ENCODE measurements at regions not wholly inside any gene's neighbourhood (a gene's known extent, or its start where the extent isn't known, plus 50 kb on each side); places are given as distances from the start of the nearest gene placed in this dataset.

DNA sequence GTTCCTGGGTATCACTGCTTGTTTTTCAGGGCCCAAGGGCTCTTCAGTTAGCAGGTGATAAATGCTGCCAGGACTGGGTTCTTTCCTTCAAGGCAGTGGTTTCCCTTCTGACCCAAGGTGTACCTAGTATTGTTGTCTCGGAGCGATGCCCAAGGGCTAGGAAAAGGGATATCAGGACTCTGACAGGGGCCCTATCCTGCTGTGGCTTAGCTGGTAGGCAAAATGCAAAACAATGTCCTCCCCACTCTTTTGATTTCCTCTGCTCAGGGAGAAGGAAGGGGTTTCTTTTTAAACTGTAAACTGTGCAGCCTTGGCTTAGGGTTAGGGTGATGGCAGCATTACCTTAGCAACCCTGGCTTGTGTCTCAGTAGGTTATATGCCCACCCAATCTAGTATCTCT, 508.8 kb upstream of the CTNND2 start:
- H3K36me3 ChIP-seq, result no peaks in the 10 kb centered on the region
- H3K4me1 ChIP-seq, result no peaks in the 10 kb centered on the region
- TF ChIP-seq POLR2A (IDR thresholded peaks at IDR 0.05), result no peak
- TF ChIP-seq, protein P1, sequence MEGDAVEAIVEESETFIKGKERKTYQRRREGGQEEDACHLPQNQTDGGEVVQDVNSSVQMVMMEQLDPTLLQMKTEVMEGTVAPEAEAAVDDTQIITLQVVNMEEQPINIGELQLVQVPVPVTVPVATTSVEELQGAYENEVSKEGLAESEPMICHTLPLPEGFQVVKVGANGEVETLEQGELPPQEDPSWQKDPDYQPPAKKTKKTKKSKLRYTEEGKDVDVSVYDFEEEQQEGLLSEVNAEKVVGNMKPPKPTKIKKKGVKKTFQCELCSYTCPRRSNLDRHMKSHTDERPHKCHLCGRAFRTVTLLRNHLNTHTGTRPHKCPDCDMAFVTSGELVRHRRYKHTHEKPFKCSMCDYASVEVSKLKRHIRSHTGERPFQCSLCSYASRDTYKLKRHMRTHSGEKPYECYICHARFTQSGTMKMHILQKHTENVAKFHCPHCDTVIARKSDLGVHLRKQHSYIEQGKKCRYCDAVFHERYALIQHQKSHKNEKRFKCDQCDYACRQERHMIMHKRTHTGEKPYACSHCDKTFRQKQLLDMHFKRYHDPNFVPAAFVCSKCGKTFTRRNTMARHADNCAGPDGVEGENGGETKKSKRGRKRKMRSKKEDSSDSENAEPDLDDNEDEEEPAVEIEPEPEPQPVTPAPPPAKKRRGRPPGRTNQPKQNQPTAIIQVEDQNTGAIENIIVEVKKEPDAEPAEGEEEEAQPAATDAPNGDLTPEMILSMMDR (IDR thresholded peaks at IDR 0.05), result no peak
- H3K9me3 ChIP-seq, result no peaks in the 10 kb centered on the region
- no peak overlapping the region for H3K4me3 ChIP-seq
- DNase-seq, result no peak
- H3K27me3 ChIP-seq, result no peaks in the 10 kb centered on the region
- H3K27ac ChIP-seq, result no peak overlapping the region

GRCh38 chr5:12399868-12400267, 495.6 kb upstream of the CTNND2 start:
- TF ChIP-seq POLR2A (IDR thresholded peaks at IDR 0.05), result no peak
- TF ChIP-seq, protein P1 (IDR thresholded peaks at IDR 0.05), result no peak
- H3K27me3 ChIP-seq, result no peaks in the 10 kb centered on the region
- H3K4me1 ChIP-seq, result no peaks in the 10 kb centered on the region
- no peak overlapping the region for H3K27ac ChIP-seq
- H3K4me3 ChIP-seq, result no peak overlapping the region
- DNase-seq, result no peak
- H3K9me3 ChIP-seq, result no peaks in the 10 kb centered on the region
- no peaks in the 10 kb centered on the region for H3K36me3 ChIP-seq

GRCh38 chr5:12392246-12392645, 488.0 kb upstream of the CTNND2 start:
- no peaks in the 10 kb centered on the region for H3K27me3 ChIP-seq
- no peak for DNase-seq
- no peak overlapping the region for H3K27ac ChIP-seq
- no peak overlapping the region for H3K4me3 ChIP-seq
- H3K9me3 ChIP-seq, result no peaks in the 10 kb centered on the region
- TF ChIP-seq POLR2A (IDR thresholded peaks at IDR 0.05), result no peak
- TF ChIP-seq, protein P1 (IDR thresholded peaks at IDR 0.05), result no peak
- no peaks in the 10 kb centered on the region for H3K4me1 ChIP-seq
- no peaks in the 10 kb centered on the region for H3K36me3 ChIP-seq

GRCh38 chr5:12385095-12385494, 480.8 kb upstream of the CTNND2 start:
- Histone ChIP-seq H3K9me3 (no peaks in the 10 kb centered on the region), H3K4me1 (no peaks in the 10 kb centered on the region), H3K27ac (no peak overlapping the region), H3K36me3 (no peaks in the 10 kb centered on the region), H3K4me3 (no peak overlapping the region), H3K27me3 (no peaks in the 10 kb centered on the region)
- TF ChIP-seq, protein P1 (IDR thresholded peaks at IDR 0.05), result no peak
- TF ChIP-seq POLR2A (IDR thresholded peaks at IDR 0.05), result no peak
- no peak for DNase-seq

GRCh38 chr5:12384005-12384404, 479.8 kb upstream of the CTNND2 start:
- Histone ChIP-seq H3K4me3 (no peak overlapping the region), H3K4me1 (no peaks in the 10 kb centered on the region), H3K27ac (no peak overlapping the region), H3K9me3 (no peaks in the 10 kb centered on the region), H3K27me3 (no peaks in the 10 kb centered on the region), H3K36me3 (no peaks in the 10 kb centered on the region)
- TF ChIP-seq, protein P1 (IDR thresholded peaks at IDR 0.05), result no peak
- DNase-seq, result no peak

DNA sequence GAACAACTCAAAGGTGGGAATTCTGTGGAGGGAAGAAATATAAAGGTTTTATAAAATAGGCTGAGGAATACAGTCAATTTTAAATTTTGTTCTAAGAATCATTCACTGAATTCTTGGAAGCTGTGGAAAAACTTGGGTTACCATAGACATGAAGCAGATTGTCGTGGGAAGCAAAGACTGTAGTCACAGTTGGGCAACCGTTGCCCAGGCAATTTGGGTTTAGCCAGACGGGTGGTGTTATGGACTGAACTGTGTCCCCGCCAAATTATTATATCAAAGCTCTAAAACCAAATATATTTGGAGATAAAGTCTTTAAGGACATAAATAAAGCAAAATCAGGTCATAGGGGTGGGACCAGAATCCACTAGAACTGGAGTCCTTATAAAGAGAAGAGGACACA, 463.7 kb upstream of the CTNND2 start:
- no peak for TF ChIP-seq POLR2A (IDR thresholded peaks at IDR 0.05)
- TF ChIP-seq, protein P1 (IDR thresholded peaks at IDR 0.05), result no peak
- no peak overlapping the region for H3K27ac ChIP-seq
- DNase-seq, result no peak
- H3K27me3 ChIP-seq, result no peaks in the 10 kb centered on the region
- H3K9me3 ChIP-seq, result no peaks in the 10 kb centered on the region
- no peak overlapping the region for H3K4me3 ChIP-seq
- H3K4me1 ChIP-seq, result no peaks in the 10 kb centered on the region
- no peaks in the 10 kb centered on the region for H3K36me3 ChIP-seq

Measured in Peyer's patch (tissue), 4 donors.